DMS 273 (cell line): ENCODE measurements at regions not wholly inside any gene's neighbourhood (a gene's known extent, or its start where the extent isn't known, plus 50 kb on each side); places are given as distances from the start of the nearest gene placed in this dataset.
"Not testable (repeated sequence)": the region's sequence is repeated elsewhere in the genome, so short reads cannot be mapped to it uniquely, and the experiment has no call there.

Experiments used
- DNase-seq: peaks from one replicate; lab custom pipeline; 2025; ENCODE audit not compliant: unreplicated experiment; lab: John Stamatoyannopoulos, UW

DNA sequence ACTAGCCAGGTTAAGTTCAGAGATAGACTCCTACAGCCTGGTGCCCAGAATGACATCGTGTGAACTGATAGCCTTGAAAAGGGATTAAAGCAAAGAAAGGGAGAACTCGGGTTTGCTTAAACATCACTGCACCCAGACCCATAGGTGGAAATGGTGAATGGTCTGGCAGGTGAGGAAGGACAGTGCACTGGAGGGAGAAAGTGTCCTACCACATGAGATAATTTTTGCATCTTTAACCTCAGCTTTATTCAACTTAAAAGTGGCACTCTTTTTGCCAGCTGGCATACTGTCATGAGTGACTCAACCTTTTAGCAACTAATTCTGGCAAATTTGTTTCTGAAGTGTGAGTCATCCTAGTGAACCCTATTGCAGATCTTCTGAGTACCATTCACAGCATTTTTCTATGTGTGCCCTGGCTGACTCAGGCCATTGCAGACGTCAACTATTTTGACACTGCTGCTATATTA lies 53.0 kb upstream of the DAPP1 start:
- DNase-seq: peak; percentile 52

DNA sequence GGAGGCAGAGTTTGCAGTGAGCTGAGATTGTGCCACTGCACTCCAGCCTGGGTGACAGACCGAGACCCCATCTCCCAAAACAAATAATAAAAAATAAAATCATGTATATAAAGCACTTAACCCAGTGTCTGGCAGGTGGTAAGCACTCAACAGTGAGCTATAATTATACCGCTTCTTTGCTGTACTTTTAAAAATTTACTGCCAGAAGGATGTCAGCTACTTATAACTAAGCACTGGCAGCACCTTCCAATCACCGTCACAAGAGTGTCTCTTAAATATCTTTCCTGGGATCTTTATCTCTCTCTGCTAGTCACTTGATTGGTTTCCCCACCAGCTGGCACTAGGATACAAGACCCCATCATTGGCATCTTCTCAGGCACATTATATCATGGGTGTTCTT lies 53.9 kb upstream of the DAPP1 start:
- DNase-seq: no peak

DNA sequence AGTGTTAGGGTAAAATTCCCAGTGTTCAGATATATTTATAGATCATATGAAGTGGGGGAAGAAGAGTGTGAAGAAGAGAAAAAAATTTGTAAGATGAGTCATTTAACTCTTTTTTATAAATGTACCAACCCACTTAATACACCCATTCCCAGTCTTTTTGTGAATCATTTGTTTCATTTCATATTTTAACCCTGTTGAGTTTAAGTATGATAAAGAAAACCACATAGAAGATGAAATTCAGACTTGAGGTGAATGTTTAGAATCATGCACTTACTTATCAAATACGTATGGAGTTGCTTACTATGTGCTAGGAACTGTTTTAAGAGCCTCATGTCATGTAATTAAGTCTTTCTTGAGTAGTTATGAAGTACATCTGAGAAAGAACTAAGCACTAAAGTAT lies 56.6 kb upstream of the DAPP1 start:
- DNase-seq: no peak

DNA sequence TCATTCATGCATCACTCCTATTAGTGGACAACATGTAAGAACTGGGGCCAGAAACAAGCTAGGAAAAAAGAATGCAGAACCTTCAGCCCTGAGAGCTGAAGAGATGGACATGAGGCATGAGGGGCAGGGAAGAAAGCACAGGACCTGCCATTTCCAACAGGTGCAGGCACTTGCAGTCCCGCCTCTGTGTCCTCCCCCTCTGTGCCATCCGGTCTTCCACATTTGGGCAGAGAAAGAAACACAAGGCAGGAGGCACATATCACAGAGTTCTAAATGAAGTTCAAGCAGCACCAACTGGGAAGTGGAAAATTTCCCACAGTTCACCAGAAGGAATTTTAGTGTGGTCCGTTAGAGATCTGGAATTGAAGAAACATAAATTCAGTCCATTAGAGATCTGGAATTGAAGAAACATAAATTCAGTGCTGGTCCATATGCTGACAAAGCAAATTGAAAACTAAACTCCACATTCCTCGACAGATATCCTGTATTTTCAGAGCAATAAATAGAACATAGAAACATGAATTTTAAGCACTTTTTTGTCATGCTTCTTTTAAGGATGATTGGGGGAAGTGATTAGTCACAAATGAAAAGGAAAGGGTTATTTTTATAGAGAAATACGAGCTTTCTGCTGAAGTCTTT lies 57.2 kb upstream of the DAPP1 start:
- DNase-seq: peak; percentile 18

DNA sequence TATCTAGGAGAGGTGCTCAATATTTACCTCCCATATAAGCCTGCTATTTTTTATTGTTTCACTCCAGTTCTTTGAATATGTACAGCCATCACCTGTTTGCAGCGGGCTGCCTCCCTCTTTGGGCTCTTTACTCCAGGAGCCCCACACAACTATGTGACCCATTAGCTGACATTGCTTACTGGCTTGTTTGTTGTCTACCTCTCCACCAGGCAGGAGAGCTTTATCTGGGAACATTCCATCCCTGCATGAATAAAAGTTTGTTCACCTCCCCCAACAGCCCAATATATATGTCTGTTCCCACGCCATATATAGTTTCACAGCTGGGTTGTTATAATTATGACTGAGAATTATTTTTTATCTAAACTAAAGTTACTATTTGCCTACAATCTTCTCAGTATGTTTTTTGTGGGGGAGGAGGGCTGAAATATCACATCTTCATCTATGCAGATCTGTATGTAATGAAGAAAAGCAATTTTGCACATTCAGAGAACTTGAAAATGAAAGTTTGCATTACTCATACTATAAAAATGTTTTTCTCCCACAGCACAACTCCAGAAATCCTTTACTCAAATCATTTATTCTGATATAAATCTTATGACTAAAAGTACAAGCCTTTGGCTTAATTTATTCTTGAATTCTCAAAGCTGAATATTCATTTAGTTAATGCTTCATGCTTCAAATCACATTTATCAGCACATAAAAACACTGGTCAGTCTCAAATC lies 61.2 kb upstream of the DAPP1 start:
- DNase-seq: no peak

DNA sequence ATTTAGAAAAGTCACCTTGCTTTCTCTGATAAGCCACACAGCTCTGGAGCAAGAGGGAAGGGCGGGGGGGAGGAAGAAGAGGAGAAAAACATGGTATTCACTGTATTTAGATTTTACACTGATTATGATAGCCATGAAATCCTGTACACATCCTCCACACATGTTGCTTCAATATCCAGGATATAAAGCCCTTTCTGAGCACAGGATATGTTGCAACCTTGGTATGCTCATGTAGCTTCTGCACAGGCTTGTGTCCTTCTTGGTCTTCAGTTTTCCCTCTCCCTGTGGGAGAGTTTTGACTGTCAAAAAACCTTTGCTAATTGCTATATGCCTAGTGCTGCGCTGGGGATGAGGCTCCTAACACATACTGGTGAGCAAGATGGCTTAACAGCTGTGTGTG lies 61.9 kb upstream of the DAPP1 start:
- peak; percentile 15 for DNase-seq

DNA sequence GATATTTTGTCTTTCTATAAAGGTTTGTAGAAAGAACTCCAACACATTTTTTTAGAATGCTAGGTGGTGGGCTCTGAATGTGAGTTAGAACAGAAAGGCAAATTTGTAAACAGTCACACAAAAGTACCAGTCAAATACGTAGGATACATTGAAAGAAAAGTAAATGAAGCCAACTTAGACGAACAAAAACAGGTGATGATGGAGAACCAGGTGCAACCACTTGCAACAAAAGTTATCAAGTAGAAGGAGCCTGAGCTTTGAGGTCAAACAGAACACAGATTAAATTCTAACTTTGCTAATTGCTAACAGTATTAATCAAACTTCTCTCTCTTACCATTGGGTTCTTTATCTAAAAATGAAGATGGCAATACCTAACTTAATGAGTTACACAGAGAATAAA lies 62.7 kb upstream of the DAPP1 start:
- DNase-seq: no peak

DNA sequence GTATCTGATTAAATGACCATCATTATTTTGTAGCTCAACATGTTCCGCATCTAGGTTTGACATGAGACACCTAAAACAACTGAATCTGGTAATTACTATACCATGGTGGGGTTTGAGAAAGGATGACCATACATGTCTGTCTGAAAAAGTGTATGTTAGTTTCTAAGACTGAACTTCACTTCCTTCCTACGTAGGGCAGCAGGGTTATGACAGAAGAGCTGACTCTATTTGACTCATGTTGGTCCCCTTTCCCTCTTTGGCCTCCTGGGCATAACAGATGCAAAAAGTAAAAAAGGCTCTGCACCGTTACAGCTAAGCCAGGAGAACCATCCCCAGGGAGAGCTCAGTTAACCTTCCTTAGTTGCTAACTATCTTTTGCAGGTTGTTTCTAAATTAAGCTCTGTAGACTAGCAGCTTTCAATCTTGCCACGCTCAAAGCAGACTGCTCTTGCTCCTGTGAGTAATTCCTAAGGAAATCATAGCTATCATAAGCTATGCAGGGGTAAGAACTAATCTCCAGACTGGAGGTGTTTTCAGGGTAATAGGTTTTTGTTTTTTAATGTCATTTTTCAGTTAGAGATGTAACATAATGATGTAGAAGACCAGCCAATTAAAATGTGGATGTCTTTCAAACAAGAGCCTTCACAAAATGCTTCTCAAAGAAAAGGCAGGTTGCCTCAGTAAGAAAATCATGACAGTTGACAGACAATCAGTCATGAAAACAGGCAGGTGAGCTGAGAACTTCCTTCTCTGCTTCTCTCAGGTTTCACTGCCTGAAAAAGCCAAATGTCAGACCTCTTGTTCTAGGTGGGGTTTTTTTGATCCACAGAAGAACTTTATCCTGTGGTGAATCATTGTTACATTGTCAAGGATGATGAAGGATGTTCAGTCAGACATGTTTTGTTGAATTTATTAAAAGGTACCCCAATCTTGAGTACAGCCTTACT lies 66.9 kb upstream of the DAPP1 start:
- DNase-seq: peak; percentile 25

DNA sequence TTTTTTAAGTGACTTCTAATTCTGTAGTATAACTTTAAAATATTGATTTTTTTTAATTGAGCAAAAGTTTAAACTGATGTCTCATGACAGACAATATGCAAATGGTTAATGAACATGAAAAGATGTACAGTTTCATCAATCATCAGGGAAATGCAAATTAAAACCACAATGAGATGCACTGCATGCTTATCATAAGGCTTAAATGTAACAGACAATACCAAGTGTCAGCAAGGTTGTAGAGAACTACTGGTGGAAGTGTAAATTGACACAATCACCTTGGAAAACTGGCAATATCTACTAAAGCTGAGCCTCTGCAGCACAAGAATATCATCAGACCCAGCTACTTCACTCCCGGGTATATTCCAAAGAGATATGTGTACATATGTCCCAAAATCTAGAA lies 70.2 kb upstream of the DAPP1 start:
- no peak for DNase-seq

DNA sequence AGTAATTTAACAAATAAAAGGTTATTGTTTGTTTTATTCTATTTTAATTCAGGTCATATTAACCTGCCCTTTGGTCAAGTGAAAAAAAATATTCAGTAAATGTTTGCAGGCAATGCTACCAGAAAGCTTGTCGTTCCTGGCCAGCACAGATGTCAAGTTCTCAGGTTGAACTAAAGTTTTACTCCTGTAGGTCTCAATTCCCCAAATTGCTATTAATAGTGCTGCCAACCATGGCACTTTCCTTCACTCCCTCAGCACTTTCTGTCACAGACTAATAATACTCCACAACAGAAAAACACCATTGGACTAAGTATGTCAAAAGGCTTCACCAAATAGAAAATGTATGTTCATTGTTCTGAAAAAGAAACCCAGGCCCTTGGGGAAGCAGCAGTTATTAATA lies 79.2 kb upstream of the C4orf54 start:
- DNase-seq: no peak

DNA sequence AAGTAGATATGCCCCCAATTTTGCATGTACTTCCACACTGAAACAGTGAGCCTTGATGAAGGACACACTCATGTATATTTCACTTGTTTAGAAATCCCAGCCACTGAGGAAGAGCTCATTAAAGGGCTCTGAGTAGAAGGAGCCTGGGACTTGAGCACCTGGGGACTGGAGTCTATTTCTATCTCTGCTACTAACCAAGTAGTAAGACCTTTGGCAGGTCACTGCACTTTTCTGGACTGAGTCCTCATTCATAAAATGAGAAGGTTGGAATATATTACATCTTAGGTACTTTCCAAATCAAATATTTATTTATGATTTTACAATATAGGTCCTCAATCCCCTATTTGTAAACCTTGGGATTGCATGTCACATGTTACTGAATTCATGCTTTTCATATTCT lies 78.2 kb upstream of the C4orf54 start:
- no peak for DNase-seq

DNA sequence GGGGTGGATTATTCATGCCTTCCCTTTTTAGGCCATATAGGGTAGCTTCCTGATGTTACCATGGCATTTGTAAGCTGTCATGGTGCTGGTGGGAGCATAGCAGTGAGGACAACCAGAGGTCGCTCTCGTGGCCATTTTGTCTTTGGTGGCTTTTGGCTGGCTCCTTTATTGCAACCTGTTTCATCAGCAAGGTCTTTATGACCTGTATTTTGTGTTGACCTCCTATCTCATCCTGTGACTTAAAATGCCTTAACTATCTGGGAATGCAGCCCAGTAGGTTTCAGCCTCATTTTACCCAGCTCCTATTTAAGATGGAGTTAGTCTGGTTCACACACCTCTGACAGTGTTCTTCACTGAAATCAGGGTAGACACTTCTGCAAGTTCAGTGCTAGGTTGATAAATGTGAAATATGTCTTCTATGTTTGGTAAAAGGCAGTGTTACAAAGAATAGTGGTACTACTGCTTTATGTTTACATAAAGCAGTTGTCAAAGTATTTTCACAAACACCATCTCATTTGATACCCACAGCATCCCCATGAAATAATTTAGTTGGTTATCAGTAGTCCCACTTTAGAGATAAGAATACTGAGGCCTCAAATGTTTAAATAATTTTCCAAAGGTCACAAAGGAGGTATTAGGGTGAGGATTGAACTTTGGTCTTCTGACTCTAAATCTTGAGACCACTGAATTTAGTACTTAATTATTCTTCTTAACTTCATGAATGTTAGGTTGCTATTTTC lies 77.1 kb upstream of the C4orf54 start:
- DNase-seq: no peak

DNA sequence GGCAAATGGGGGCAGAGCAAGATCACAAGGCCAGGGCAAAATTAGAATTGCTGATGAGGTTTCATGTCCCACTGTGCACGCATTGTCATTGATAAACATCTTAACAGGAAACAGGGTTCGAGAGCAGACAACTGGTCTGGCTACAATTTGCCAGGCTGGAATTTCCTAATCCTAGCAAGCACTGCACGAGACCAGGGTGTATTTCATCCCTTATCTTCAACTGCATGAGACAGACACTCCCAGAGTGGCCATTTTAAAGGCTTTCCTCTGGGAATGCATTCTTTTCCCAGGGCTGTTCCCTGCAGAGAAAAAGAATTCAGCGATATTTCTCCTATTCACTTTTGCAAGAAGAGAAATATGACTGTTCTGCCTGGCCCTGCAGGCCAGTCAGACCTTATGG lies 75.8 kb upstream of the C4orf54 start:
- DNase-seq: not testable (repeated sequence)

DNA sequence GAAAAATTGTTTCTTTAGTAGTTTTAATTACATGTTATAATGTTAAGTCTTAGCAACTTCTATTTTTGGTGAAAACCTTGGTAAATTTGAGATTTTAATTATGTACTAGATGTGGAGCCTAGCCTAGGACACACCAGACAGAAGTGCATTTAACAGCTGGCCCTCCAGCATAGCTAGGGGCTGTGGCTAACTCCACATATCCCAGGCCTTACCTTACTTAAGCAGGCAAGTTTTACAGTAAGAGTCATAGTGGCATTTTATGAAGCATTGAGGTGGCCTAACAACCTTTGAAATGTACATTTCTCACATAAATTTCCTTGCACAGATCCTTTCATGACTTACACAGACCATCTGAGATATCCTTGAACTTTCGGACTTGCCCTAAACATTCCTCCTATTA lies 71.6 kb upstream of the C4orf54 start:
- DNase-seq: no peak

DNA sequence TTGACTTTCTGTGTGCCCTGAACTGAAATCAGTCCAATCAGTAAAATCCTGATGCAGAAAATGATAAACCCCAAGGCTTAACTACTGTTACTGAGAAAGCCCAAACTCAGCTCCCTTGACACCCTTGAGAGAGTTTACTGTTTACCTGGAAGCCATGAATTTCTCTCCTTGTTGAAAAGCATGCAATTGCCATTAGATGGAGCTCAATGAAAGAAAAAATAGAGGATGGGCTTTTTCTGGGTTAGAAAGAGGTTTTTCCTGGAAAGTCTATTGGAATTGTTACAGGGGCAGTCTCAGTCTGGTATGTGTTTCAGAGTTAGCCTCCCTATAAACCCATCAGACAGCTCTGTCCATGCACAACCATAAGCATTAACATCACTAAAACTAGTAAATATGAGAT lies 66.4 kb upstream of the C4orf54 start:
- peak; percentile 39 for DNase-seq

DNA sequence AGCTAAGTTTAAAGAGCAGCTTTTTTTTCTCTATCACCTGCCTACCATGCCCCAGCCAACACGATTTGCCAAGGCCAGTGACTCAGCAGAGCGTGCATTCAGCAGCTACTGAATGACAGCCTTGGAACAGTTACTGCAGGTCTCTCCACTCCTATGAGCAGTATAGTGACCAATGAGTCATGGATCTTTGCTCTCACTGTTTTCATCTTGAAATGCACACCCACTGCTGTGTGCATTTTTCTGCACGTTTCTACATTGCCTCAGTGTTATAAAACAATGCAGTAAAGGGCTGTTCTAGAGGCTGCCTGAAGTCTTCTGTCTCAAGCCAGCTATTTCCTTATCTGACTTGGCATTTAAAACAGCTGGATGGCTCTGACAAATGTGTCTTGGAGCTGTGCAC lies 66.0 kb upstream of the C4orf54 start:
- DNase-seq: peak; percentile 67

DNA sequence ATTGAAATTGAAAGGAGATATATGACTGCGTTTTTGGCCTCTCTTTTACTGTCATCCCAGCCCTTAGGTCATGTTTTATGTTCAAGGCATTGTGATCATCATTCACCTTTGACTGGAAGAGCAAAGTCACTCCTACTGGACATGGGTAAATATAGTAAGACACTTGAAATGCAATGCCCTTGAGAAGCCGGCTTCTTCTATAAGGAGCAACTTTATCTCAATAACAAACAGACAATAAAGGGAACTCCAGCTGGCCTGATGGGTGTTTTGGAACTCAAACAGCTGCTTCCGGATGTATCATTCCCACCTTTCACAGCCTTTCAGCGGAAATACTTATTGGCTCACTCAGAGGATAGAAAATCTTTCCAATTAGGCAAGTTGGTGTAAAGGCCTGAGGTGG lies 65.1 kb upstream of the C4orf54 start:
- peak; percentile 50 for DNase-seq

DNA sequence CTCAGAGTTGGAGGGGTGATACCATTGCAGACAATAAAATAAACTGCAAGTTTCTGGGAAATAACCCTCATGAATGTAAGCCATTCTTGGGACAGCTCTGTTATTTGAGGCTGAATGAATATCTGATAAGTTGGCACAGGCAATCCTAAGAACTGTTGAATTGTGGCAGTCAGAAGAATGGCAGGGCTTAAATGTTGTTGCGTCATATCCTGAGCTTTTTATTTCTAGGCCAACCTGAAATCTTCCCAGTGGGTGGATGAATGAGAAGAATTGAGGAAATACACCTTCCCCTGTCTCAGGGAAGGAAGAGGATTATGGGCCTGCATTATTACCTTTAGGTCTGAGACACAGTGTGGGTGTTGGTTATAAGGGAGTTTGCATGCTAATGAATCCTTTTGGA lies 64.4 kb upstream of the C4orf54 start:
- DNase-seq: peak; percentile 10

DNA sequence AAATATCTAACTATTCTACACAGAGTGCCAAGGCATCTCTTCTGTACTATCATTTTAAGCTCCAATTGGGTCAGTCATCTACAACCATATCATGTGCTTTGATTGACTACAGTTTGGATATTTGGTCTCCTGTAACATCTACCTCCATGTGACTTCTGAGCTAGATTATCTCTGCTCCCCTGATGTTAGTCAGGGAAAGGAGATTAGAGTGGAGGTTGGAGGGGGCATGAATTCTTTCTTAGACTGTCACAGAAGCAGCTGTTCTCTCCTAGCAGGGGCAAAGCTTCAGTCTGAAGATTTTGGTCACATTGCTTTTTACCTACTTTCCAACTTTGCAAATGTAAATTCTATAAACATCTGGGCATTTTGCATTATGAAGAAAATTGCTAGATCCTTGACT lies 62.6 kb upstream of the C4orf54 start:
- DNase-seq: peak; percentile 16

DNA sequence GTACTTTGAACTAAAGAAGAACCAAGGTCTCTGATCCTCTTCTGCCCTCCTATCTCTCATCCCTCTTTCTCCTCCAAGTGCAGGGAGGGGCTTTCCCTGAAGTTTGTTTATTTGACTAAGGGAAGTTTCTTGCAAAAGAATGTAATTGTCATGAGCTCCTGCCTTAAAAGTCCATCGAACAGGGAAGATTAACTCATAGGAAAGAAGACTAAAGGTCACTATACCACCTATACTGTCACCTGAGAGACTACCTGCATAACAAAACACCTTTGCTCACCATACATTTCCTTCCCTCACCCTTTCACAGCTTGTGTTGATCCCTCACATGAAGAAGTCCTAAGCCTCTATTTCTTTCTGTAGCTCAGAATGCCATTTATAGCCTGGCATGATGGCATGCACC lies 59.4 kb upstream of the C4orf54 start:
- no peak for DNase-seq

DNA sequence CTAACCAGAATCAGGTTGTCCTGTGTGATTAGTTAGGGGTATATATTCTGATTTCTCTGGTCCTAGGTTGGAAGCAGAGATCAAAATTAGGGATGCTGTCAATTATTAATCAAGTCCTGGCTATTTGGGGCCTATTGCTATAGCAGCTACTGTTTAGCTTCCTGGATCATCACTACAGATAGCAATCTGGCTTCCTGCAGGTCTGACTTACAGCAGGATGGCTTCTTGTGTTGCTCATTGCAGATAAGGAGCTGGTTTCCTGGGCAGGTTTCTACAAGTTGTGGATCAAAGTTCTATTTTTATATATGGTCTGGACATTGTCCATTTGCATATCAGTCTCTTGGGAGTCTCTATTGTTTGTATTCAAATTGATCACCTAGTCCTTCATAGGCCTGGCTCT lies 57.7 kb upstream of the C4orf54 start:
- DNase-seq: peak; percentile 6
